KOPT-K1 (cell line): ENCODE measurements at regions not wholly inside any gene's neighbourhood (a gene's known extent, or its start where the extent isn't known, plus 50 kb on each side); places are given as distances from the start of the nearest gene placed in this dataset.

ENCODE experiments used
- H3K27ac ChIP-seq: fragments of 200-600 bp; sonication (generic); 2 replicates; pipeline ENCODE4 v1.5.1; 2016; ENCODE audit warnings: antibody characterized with exemption, mild to moderate bottlenecking, low read depth, low read length; ENCODE audit not compliant: poor library complexity, severe bottlenecking
- H3K36me3 ChIP-seq: fragments of 200-600 bp; sonication (generic); 2 replicates; pipeline ENCODE4 v1.5.1; 2017; ENCODE audit warnings: antibody characterized with exemption, mild to moderate bottlenecking, low read length, moderate library complexity; ENCODE audit not compliant: insufficient read depth
- H3K9me3 ChIP-seq: fragments of 200-600 bp; sonication (generic); 2 replicates; pipeline ENCODE4 v1.5.1; 2017; ENCODE audit warnings: antibody characterized with exemption, low read length, mild to moderate bottlenecking; ENCODE audit not compliant: insufficient read depth, poor library complexity, severe bottlenecking

GRCh38 chr12:125296701-125297100, 231.5 kb downstream of the AACS start:
- H3K27ac ChIP-seq, result no peak overlapping the region

GRCh38 chr12:125299840-125300239, 234.6 kb downstream of the AACS start:
- no peak overlapping the region for H3K27ac ChIP-seq
- H3K9me3 ChIP-seq, result no peaks in the 10 kb centered on the region
- no peaks in the 10 kb centered on the region for H3K36me3 ChIP-seq

More at GRCh38 chr12:125296701-125297100, 231.5 kb downstream of the AACS start:
- no peaks in the 10 kb centered on the region for H3K9me3 ChIP-seq
- no peaks in the 10 kb centered on the region for H3K36me3 ChIP-seq

- Histone ChIP-seq H3K27ac (no peak overlapping the region), H3K36me3 (no peaks in the 10 kb centered on the region), H3K9me3 (no peaks in the 10 kb centered on the region)
Observed at GRCh38 chr12:125300249-125300648, 235.0 kb downstream of the AACS start.

GRCh38 chr12:125303337-125303736, 238.1 kb downstream of the AACS start:
- Histone ChIP-seq H3K27ac (no peak overlapping the region), H3K36me3 (no peaks in the 10 kb centered on the region), H3K9me3 (no peaks in the 10 kb centered on the region)

GRCh38 chr12:125304029-125304428, 238.8 kb downstream of the AACS start:
- no peaks in the 10 kb centered on the region for H3K9me3 ChIP-seq
- H3K36me3 ChIP-seq, result no peaks in the 10 kb centered on the region
- H3K27ac ChIP-seq, result no peak overlapping the region

GRCh38 chr12:125305231-125305630, 240.0 kb downstream of the AACS start:
- no peak overlapping the region for H3K27ac ChIP-seq
- H3K9me3 ChIP-seq, result no peaks in the 10 kb centered on the region
- H3K36me3 ChIP-seq, result no peaks in the 10 kb centered on the region

- Histone ChIP-seq H3K27ac (no peak overlapping the region), H3K9me3 (no peaks in the 10 kb centered on the region), H3K36me3 (no peaks in the 10 kb centered on the region)
Observed at GRCh38 chr12:125310461-125310860, 245.2 kb downstream of the AACS start.

GRCh38 chr12:125311050-125311449, 245.8 kb downstream of the AACS start:
- H3K36me3 ChIP-seq, result no peaks in the 10 kb centered on the region
- H3K27ac ChIP-seq, result no peak overlapping the region

GRCh38 chr12:125312471-125312870, 247.2 kb downstream of the AACS start:
- no peaks in the 10 kb centered on the region for H3K36me3 ChIP-seq
- no peaks in the 10 kb centered on the region for H3K9me3 ChIP-seq
- no peak overlapping the region for H3K27ac ChIP-seq

More at GRCh38 chr12:125311050-125311449, 245.8 kb downstream of the AACS start:
- no peaks in the 10 kb centered on the region for H3K9me3 ChIP-seq

GRCh38 chr12:125314051-125314755, 249.0 kb downstream of the AACS start:
- H3K36me3 ChIP-seq, result no peaks in the 10 kb centered on the region
- H3K27ac ChIP-seq, result no peak overlapping the region
- no peaks in the 10 kb centered on the region for H3K9me3 ChIP-seq

- Histone ChIP-seq H3K36me3 (no peaks in the 10 kb centered on the region), H3K9me3 (no peaks in the 10 kb centered on the region), H3K27ac (no peak overlapping the region)
Observed at GRCh38 chr12:125315771-125316170, 250.5 kb downstream of the AACS start.

- H3K36me3 ChIP-seq, result no peaks in the 10 kb centered on the region
Observed at GRCh38 chr12:125320177-125320576, 254.9 kb downstream of the AACS start.

GRCh38 chr12:125324861-125325490, 259.7 kb downstream of the AACS start:
- Histone ChIP-seq H3K36me3 (no peaks in the 10 kb centered on the region), H3K27ac (no peak overlapping the region), H3K9me3 (peaks cover 9% of the 10 kb centered on the region)

More at GRCh38 chr12:125320177-125320576, 254.9 kb downstream of the AACS start:
- Histone ChIP-seq H3K27ac (no peak overlapping the region), H3K9me3 (peaks cover 9% of the 10 kb centered on the region)

- Histone ChIP-seq H3K27ac (no peak overlapping the region), H3K9me3 (no peaks in the 10 kb centered on the region), H3K36me3 (no peaks in the 10 kb centered on the region)
Observed at GRCh38 chr12:125329239-125330102, 264.2 kb downstream of the AACS start.

GRCh38 chr12:125330645-125331341, 265.6 kb downstream of the AACS start:
- no peaks in the 10 kb centered on the region for H3K9me3 ChIP-seq
- H3K36me3 ChIP-seq, result no peaks in the 10 kb centered on the region
- H3K27ac ChIP-seq, result no peak overlapping the region
